Fibroblast of the aortic adventitia (primary cell): ENCODE measurements at regions not wholly inside any gene's neighbourhood (a gene's known extent, or its start where the extent isn't known, plus 50 kb on each side); places are given as distances from the start of the nearest gene placed in this dataset.
"Not testable (repeated sequence)": the region's sequence is repeated elsewhere in the genome, so short reads cannot be mapped to it uniquely, and the experiment has no call there.

ENCODE experiments used
- DNase-seq: peaks from one replicate; pipeline ENCODE4 v3.0.0-alpha.2; 2010; ENCODE audit warnings: low read depth
- H3K4me3 ChIP-seq: 2 replicates; pipeline ENCODE4 v1.5.1; 2011; ENCODE audit warnings: low read depth, mild to moderate bottlenecking, control low read depth, low read length, moderate library complexity
- CTCF ChIP-seq: IDR thresholded peaks from 2 replicates; pipeline ENCODE4 v1.5.1; 2011; ENCODE audit warnings: mild to moderate bottlenecking, low read length, control low read depth, inconsistent platforms; ENCODE audit not compliant: insufficient read depth

GRCh38 chr14:21780429-21781084, 106.9 kb upstream of the OR4E1 start:
- no peak overlapping the region for H3K4me3 ChIP-seq
- DNase-seq: no peak
- TF ChIP-seq CTCF: no peak

- no peak overlapping the region for H3K4me3 ChIP-seq
- no peak for TF ChIP-seq CTCF
- no peak for DNase-seq
Measured at GRCh38 chr14:21771671-21772070, 98.1 kb upstream of the OR4E1 start.

DNA sequence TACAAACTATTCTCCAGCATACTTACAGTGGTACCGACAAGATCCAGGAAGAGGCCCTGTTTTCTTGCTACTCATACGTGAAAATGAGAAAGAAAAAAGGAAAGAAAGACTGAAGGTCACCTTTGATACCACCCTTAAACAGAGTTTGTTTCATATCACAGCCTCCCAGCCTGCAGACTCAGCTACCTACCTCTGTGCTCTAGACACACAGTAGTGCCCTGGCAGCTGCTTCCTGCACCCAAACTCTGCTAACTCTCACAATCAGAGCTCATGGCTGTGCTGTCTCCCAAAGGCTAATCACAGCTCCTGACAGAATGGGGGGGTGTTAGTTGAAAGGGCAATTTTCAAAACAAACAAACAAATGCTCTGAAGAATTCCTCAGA, 95.2 kb upstream of the OR4E1 start:
- H3K4me3 ChIP-seq: no peak overlapping the region
- TF ChIP-seq CTCF: no peak
- DNase-seq: no peak

DNA sequence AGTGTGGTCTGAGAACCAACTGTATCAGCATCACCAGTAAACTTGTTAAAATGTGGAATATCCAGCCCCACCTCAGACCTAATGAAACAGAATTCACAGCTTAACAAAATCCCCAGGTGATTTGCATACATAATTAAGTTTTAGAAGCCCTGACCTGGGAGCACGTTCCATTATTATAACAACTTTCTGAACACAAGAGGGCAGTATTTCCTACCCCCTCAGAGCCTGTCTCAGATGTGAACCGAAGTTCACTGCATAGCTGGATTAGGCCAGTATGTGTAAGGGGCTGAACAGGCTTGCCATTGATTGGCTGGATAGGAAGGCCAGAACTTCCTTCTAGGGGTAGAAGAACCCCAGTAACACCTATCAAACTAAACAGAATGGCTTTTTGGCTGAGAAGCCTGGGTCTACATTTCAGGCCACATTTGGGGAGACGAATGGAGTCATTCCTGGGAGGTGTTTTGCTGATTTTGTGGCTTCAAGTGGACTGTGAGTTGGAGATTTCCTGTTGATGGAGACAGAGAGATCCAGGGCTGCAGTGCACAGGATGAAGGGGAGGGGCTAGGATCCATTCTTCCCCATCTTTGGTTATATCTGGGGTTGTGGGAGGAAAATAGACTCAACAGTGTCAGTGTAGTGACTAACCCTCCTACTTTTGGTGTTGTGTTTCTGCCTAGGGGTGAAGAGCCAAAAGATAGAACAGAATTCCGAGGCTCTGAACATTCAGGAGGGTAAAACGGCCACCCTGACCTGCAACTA, 94.7 kb upstream of the OR4E1 start:
- no peak for DNase-seq
- H3K4me3 ChIP-seq: no peak overlapping the region
- no peak for TF ChIP-seq CTCF

DNA sequence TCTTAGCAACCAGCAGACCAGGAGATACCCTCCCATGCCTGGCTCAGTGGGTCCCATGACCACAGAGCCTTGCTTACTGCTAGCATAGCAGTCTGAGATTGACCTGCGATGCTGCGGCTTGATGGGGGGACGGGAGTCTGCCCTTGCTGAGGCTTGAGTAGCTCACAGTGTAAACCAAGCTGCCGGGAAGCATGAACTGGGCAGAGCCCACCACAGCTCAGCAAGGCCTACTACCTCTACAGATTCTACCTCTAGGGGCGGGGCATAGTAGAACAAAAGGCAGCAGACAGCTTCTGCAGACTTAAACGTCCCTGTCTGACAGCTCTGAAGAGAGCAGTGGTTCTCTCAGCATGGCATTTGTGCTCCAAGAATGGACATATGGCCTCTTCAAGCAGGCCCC, 86.7 kb upstream of the OR4E1 start:
- H3K4me3 ChIP-seq, DNase-seq: not testable (repeated sequence)

- DNase-seq: no peak
- TF ChIP-seq CTCF: no peak
- H3K4me3 ChIP-seq: no peak overlapping the region
Measured at GRCh38 chr14:21749306-21749868, 75.8 kb upstream of the OR4E1 start.

- peak; percentile 12 for DNase-seq
- TF ChIP-seq CTCF: peak; percentile 57
- no peak overlapping the region for H3K4me3 ChIP-seq
Measured at GRCh38 chr14:21748869-21749303, 75.3 kb upstream of the OR4E1 start.
